ENCODE measurements at regions not wholly inside any gene's neighbourhood (a gene's known extent, or its start where the extent isn't known, plus 50 kb on each side); places are given as distances from the start of the nearest gene placed in this dataset.

DNA sequence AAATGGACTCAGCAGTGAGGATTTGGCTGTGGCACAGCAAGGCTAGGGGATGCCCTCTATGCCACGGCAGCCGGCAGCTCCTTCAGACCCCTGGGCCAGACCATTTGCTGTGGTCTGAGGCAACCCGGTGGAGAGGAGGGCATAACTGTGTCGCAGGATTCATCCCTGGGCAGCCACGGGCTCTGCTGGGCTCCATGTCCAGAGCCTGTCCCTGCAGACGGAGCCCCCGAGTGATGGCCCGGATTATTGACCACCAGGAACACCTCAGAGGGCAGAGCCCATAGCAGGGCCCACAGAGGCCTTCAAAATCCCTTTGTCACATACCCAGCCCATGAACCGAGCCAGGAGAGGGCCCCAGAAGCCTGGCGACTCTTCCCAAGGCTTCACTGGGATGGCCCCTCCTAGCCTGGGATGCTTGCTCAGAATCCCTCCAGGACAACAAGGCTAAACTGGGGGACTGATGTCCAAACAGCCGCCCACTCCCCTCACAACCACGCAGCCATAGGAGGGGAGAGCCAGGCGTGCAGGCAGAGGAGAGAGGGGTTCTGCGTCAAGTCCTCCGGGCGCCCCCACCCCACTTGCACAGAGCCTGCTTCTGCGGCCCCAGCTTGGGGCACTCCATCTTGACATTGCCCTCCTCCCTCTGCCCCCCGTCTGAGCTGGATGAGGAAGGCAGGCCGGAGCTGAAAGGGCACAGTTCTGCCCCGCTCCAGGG lies 68.2 kb upstream of the AFDN start:
- no peak overlapping the region for H2AFZ ChIP-seq (ENCODE audit: low read length)
- no peak overlapping the region for H3K4me2 ChIP-seq (ENCODE audit: low read length)
- no peak overlapping the region for H3K27ac ChIP-seq (ENCODE audit: low read depth, low read length, poor library complexity, severe bottlenecking)
- H3K9ac ChIP-seq (ENCODE audit: low read length), result no peak overlapping the region
- TF ChIP-seq CTCF (IDR thresholded peaks at IDR 0.05; ENCODE audit: low read length), result no peak
- TF ChIP-seq EZH2 (IDR thresholded peaks at IDR 0.05; ENCODE audit: borderline replicate concordance, low read length), result no peak
- no peaks in the 10 kb centered on the region for H3K9me3 ChIP-seq (ENCODE audit: low read length)
- H3F3A ChIP-seq (ENCODE audit: insufficient read depth, low read length), result no peaks in the 10 kb centered on the region
- H3K4me3 ChIP-seq (ENCODE audit: low read depth, low read length, poor library complexity, severe bottlenecking), result no peak overlapping the region
- H3K79me2 ChIP-seq (ENCODE audit: insufficient read depth, low read length), result no peaks in the 10 kb centered on the region
- H4K20me1 ChIP-seq (ENCODE audit: insufficient read depth, low read length), result no peaks in the 10 kb centered on the region
- no peaks in the 10 kb centered on the region for H3K27me3 ChIP-seq (ENCODE audit: insufficient read depth, low read length)
- no peaks in the 10 kb centered on the region for H3K36me3 ChIP-seq (ENCODE audit: insufficient read depth, low read length)
- H3K9me2 ChIP-seq (ENCODE audit: low read depth, low read length), result no peaks in the 10 kb centered on the region
- no peaks in the 10 kb centered on the region for H3K4me1 ChIP-seq (ENCODE audit: insufficient read depth, low read length, severe bottlenecking)

- Histone ChIP-seq H3K4me1 (ENCODE audit: insufficient read depth, low read length, severe bottlenecking) (no peaks in the 10 kb centered on the region), H3K9me2 (ENCODE audit: low read depth, low read length) (no peaks in the 10 kb centered on the region), H3K4me3 (ENCODE audit: low read depth, low read length, poor library complexity, severe bottlenecking) (no peak overlapping the region), H4K20me1 (ENCODE audit: insufficient read depth, low read length) (no peaks in the 10 kb centered on the region), H3K36me3 (ENCODE audit: insufficient read depth, low read length) (no peaks in the 10 kb centered on the region), H3K9me3 (ENCODE audit: low read length) (no peaks in the 10 kb centered on the region), H3K27ac (ENCODE audit: low read depth, low read length, poor library complexity, severe bottlenecking) (no peak overlapping the region), H3K4me2 (ENCODE audit: low read length) (no peak overlapping the region), H3F3A (ENCODE audit: insufficient read depth, low read length) (no peaks in the 10 kb centered on the region), H3K79me2 (ENCODE audit: insufficient read depth, low read length) (no peaks in the 10 kb centered on the region), H2AFZ (ENCODE audit: low read length) (no peak overlapping the region), H3K9ac (ENCODE audit: low read length) (no peak overlapping the region), H3K27me3 (ENCODE audit: insufficient read depth, low read length) (no peaks in the 10 kb centered on the region)
- TF ChIP-seq CTCF (IDR thresholded peaks at IDR 0.05; ENCODE audit: low read length) (no peak), EZH2 (IDR thresholded peaks at IDR 0.05; ENCODE audit: borderline replicate concordance, low read length) (no peak)
Observed at GRCh38 chr6:167759206-167759605, 67.5 kb upstream of the AFDN start.

DNA sequence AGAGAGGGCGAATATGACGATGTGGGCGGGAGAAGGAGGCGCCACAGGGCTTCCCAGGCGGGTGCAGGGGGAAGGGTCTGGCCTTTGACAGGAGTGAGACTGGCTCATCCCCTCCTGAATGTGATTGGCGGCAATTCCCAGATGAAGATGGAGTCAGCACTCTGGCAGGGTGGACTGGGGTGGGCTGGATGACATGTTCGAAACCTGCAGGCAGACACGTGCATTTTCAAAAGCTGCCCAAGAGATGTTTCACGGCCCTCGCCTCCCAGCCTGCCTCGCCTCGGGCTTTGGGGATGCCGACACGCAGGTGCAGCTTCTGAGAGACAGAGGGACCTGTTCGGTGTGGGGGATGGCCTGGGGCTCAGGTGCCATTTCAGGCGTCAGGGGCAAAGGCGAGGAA lies 66.8 kb upstream of the AFDN start:
- H4K20me1 ChIP-seq (ENCODE audit: insufficient read depth, low read length), result no peaks in the 10 kb centered on the region
- no peak overlapping the region for H3K4me3 ChIP-seq (ENCODE audit: low read depth, low read length, poor library complexity, severe bottlenecking)
- no peak overlapping the region for H3K9ac ChIP-seq (ENCODE audit: low read length)
- H3K4me2 ChIP-seq (ENCODE audit: low read length), result no peak overlapping the region
- H3K79me2 ChIP-seq (ENCODE audit: insufficient read depth, low read length), result no peaks in the 10 kb centered on the region
- H2AFZ ChIP-seq (ENCODE audit: low read length), result no peak overlapping the region
- H3K27ac ChIP-seq (ENCODE audit: low read depth, low read length, poor library complexity, severe bottlenecking), result no peak overlapping the region
- H3K9me2 ChIP-seq (ENCODE audit: low read depth, low read length), result no peaks in the 10 kb centered on the region
- no peaks in the 10 kb centered on the region for H3K27me3 ChIP-seq (ENCODE audit: insufficient read depth, low read length)
- H3K4me1 ChIP-seq (ENCODE audit: insufficient read depth, low read length, severe bottlenecking), result no peaks in the 10 kb centered on the region
- TF ChIP-seq CTCF (IDR thresholded peaks at IDR 0.05; ENCODE audit: low read length), result no peak
- no peak for TF ChIP-seq EZH2 (IDR thresholded peaks at IDR 0.05; ENCODE audit: borderline replicate concordance, low read length)
- H3K9me3 ChIP-seq (ENCODE audit: low read length), result no peaks in the 10 kb centered on the region
- H3F3A ChIP-seq (ENCODE audit: insufficient read depth, low read length), result no peaks in the 10 kb centered on the region
- H3K36me3 ChIP-seq (ENCODE audit: insufficient read depth, low read length), result no peaks in the 10 kb centered on the region

Data from OCI-LY1 (cell line).